Endothelial cell of umbilical vein (primary cell): ENCODE measurements at regions not wholly inside any gene's neighbourhood (a gene's known extent, or its start where the extent isn't known, plus 50 kb on each side); places are given as distances from the start of the nearest gene placed in this dataset.

Experiments
- CTCF ChIP-seq, 2 donors: IDR thresholded peaks; 1 replicate in 1 of 2; 2 replicates in 1 of 2; pipeline ENCODE4 v1.5.1; 2011; ENCODE audit warnings: low read length in 2 of 2, mild to moderate bottlenecking in 2 of 2, moderate library complexity in 2 of 2, control low read depth in 1 of 2, inconsistent platforms in 1 of 2, low read depth in 1 of 2; ENCODE audit not compliant: insufficient read depth in 1 of 2; ENCODE audit errors: extremely low read depth in 1 of 2
- POLR2A ChIP-seq: IDR thresholded peaks from 2 replicates; pipeline ENCODE4 v1.6.1; 2012; ENCODE audit warnings: low read depth, mild to moderate bottlenecking, control low read depth, low read length
- POLR2AphosphoS5 ChIP-seq: IDR thresholded peaks from 2 replicates; pipeline ENCODE4 v1.6.1; 2012; ENCODE audit warnings: low read depth, mild to moderate bottlenecking, control low read depth, low read length, moderate library complexity; ENCODE audit not compliant: insufficient read depth

- TF ChIP-seq CTCF (IDR thresholded peaks at IDR 0.05; ENCODE audit: extremely low read depth in 1 of 2, insufficient read depth in 1 of 2, low read depth in 1 of 2, low read length in 2 of 2) (no peak), POLR2AphosphoS5 (no peak), POLR2A (no peak)
These were observed 222.5 kb upstream of the STARD13 start for GRCh38 chr13:33508060-33508459.
